Astrocyte (in vitro differentiated cells and primary cell): ENCODE measurements at regions not wholly inside any gene's neighbourhood (a gene's known extent, or its start where the extent isn't known, plus 50 kb on each side); places are given as distances from the start of the nearest gene placed in this dataset.

ENCODE experiments used
- DNase-seq: peaks from one replicate; pipeline ENCODE4 v3.0.0-alpha.2; 2010; ENCODE audit warnings: low read depth
- FAIRE-seq: peaks from 2 replicates; lab custom pipeline; 2011; peaks lifted over from hg19 to GRCh38; lab: Jason Lieb, UNC
- H2AFZ ChIP-seq: 2 replicates; pipeline ENCODE4 v1.6.0; 2012; ENCODE audit warnings: low read depth, low read length, inconsistent platforms
- H3K27ac ChIP-seq: 2 replicates; pipeline ENCODE4 v1.5.1; 2011; ENCODE audit warnings: low read depth, low read length, inconsistent platforms
- H3K27me3 ChIP-seq: 2 replicates; pipeline ENCODE4 v1.6.0; 2011; ENCODE audit warnings: low read length, inconsistent platforms; ENCODE audit not compliant: insufficient read depth
- H3K36me3 ChIP-seq: 2 replicates; pipeline ENCODE4 v1.5.1; 2011; ENCODE audit warnings: low read length, inconsistent platforms; ENCODE audit not compliant: insufficient read depth
- H3K4me1 ChIP-seq: 2 replicates; pipeline ENCODE4 v1.5.1; 2011; ENCODE audit warnings: low read length, inconsistent platforms; ENCODE audit not compliant: insufficient read depth
- H3K4me2 ChIP-seq: 2 replicates; pipeline ENCODE4 v1.6.0; 2012; ENCODE audit warnings: low read length, inconsistent platforms
- H3K4me3 ChIP-seq: 2 replicates; pipeline ENCODE4 v1.5.1; 2011; ENCODE audit warnings: low read depth, mild to moderate bottlenecking, low read length, inconsistent platforms; ENCODE audit not compliant: insufficient read depth
- H3K79me2 ChIP-seq: 2 replicates; pipeline ENCODE4 v1.6.0; 2012; ENCODE audit warnings: mild to moderate bottlenecking, low read length, inconsistent platforms; ENCODE audit not compliant: insufficient read depth
- H3K9ac ChIP-seq: 2 replicates; pipeline ENCODE4 v1.6.0; 2012; ENCODE audit warnings: mild to moderate bottlenecking, low read length, inconsistent platforms
- H3K9me3 ChIP-seq: 2 replicates; pipeline ENCODE4 v1.5.1; 2012; ENCODE audit warnings: low read depth, mild to moderate bottlenecking, low read length, inconsistent platforms; ENCODE audit not compliant: insufficient read depth
- H4K20me1 ChIP-seq: 2 replicates; pipeline ENCODE4 v1.6.0; 2012; ENCODE audit warnings: low read length, inconsistent platforms; ENCODE audit not compliant: insufficient read depth
- H3K27ac Mint-ChIP-seq: one replicate; pipeline ENCODE4 v1.8.0; 2021; ENCODE audit warnings: mild to moderate bottlenecking, mixed read lengths; ENCODE audit not compliant: unreplicated experiment
- H3K27me3 Mint-ChIP-seq: one replicate; pipeline ENCODE4 v1.8.0; 2021; ENCODE audit warnings: low read depth, mixed read lengths; ENCODE audit not compliant: unreplicated experiment
- H3K36me3 Mint-ChIP-seq: one replicate; pipeline ENCODE4 v1.8.0; 2021; ENCODE audit warnings: low read depth, mixed read lengths; ENCODE audit not compliant: unreplicated experiment
- H3K4me1 Mint-ChIP-seq: one replicate; pipeline ENCODE4 v1.8.0; 2021; ENCODE audit warnings: low read depth, mixed read lengths; ENCODE audit not compliant: unreplicated experiment
- H3K4me3 Mint-ChIP-seq: one replicate; pipeline ENCODE4 v1.8.0; 2021; ENCODE audit warnings: mild to moderate bottlenecking, moderate library complexity, mixed read lengths; ENCODE audit not compliant: unreplicated experiment
- H3K9me3 Mint-ChIP-seq: one replicate; pipeline ENCODE4 v1.8.0; 2021; ENCODE audit warnings: mild to moderate bottlenecking, mixed read lengths; ENCODE audit not compliant: unreplicated experiment
- EZH2 ChIP-seq: IDR thresholded peaks from 2 replicates; pipeline ENCODE4 v1.6.1; 2012; ENCODE audit warnings: mild to moderate bottlenecking, low read length, inconsistent platforms; ENCODE audit not compliant: insufficient read depth
- TF ChIP-seq, protein P1 (sequence below): IDR thresholded peaks from 2 replicates; pipeline ENCODE4 v1.5.1; 2011; ENCODE audit warnings: low read depth, mild to moderate bottlenecking, inconsistent platforms, low read length, moderate library complexity; ENCODE audit not compliant: insufficient read depth

DNA sequence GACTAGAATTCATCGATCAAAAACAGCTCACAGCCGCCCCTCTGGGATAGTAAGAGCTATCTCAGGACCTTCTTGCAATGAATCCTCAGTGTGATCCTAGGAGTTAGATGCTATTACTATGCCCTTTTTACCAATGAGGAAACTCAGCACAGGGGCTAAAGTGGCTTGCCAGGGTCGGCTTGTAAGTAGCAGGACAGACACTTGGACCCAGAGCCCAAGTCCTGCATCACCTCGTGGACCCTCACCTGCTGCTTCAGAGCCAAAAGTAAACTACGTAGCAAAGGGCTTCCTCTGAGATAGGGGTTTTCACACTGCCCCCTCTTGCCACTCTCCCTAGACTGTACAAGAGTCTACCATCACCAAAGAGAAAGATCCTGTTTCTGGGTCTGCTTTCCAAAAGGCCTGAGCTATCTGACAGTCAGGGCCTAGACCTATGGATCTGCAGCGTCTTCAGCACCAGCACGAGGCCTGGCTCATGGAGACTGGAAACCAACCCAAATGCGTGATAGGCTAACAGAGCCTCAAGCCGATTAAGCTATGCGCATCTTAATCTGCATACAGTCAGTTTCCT lies 172.3 kb downstream of the ANKRD60 start:
- Histone ChIP-seq H4K20me1 (no peaks in the 10 kb centered on the region), H3K27me3 (no peaks in the 10 kb centered on the region), H2AFZ (no peak overlapping the region), H3K79me2 (no peaks in the 10 kb centered on the region), H3K27ac (no peak overlapping the region), H3K36me3 (no peaks in the 10 kb centered on the region), H3K4me2 (no peak overlapping the region), H3K4me3 (no peak overlapping the region), H3K4me1 (no peaks in the 10 kb centered on the region), H3K9me3 (no peaks in the 10 kb centered on the region), H3K9ac (no peak overlapping the region)
- H3K27me3 Mint-ChIP-seq = peaks cover 59% of the 10 kb centered on the region
- H3K27ac Mint-ChIP-seq = no peak overlapping the region
- H3K9me3 Mint-ChIP-seq = peaks cover 2% of the 10 kb centered on the region
- H3K4me1 Mint-ChIP-seq = peaks cover 2% of the 10 kb centered on the region
- H3K4me3 Mint-ChIP-seq = no peak overlapping the region
- TF ChIP-seq, protein P1, sequence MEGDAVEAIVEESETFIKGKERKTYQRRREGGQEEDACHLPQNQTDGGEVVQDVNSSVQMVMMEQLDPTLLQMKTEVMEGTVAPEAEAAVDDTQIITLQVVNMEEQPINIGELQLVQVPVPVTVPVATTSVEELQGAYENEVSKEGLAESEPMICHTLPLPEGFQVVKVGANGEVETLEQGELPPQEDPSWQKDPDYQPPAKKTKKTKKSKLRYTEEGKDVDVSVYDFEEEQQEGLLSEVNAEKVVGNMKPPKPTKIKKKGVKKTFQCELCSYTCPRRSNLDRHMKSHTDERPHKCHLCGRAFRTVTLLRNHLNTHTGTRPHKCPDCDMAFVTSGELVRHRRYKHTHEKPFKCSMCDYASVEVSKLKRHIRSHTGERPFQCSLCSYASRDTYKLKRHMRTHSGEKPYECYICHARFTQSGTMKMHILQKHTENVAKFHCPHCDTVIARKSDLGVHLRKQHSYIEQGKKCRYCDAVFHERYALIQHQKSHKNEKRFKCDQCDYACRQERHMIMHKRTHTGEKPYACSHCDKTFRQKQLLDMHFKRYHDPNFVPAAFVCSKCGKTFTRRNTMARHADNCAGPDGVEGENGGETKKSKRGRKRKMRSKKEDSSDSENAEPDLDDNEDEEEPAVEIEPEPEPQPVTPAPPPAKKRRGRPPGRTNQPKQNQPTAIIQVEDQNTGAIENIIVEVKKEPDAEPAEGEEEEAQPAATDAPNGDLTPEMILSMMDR = no peak
- no peak for TF ChIP-seq EZH2
- FAIRE-seq = no peak
- no peaks in the 10 kb centered on the region for H3K36me3 Mint-ChIP-seq
- no peak for DNase-seq

DNA sequence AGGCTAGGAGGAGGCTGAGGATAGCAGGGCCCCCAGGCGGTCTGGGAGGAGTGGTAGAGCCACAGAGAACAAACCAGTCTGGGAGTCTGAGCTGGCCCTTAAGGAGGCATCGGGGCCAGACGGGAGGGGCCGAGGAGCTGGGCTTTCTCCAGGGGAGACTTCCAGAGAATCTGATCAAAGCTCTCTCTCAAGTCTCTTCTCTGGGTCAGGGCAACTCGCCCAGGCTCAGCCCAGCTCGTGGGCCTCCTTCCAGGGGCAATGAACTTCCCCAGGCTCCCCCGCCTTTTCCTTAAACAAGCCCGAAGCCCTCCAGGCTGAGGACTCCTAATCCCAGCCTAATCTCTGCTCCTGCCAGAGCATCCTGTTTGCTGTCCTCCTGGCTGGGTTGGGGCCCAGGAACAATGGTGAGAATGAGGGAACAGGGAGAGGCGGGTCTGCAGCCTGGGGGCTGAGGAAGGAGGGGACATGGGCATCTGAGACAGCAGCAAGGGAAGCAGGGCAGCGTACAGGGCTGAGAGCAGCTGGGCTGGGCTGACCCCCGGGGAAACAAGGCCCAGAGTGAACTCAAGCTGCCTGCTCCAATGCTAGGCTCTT lies 173.6 kb downstream of the ANKRD60 start:
- no peaks in the 10 kb centered on the region for H4K20me1 ChIP-seq
- H2AFZ ChIP-seq = no peak overlapping the region
- no peak for TF ChIP-seq EZH2
- TF ChIP-seq, protein P1 = no peak
- Mint-ChIP-seq H3K4me3 (no peak overlapping the region), H3K4me1 (peaks cover 2% of the 10 kb centered on the region), H3K27ac (no peak overlapping the region), H3K36me3 (no peaks in the 10 kb centered on the region), H3K9me3 (peaks cover 2% of the 10 kb centered on the region), H3K27me3 (peaks cover 61% of the 10 kb centered on the region)
- no peaks in the 10 kb centered on the region for H3K4me1 ChIP-seq
- H3K9ac ChIP-seq = no peak overlapping the region
- no peak overlapping the region for H3K4me2 ChIP-seq
- no peaks in the 10 kb centered on the region for H3K79me2 ChIP-seq
- DNase-seq (no peak), FAIRE-seq (no peak)
- no peaks in the 10 kb centered on the region for H3K9me3 ChIP-seq
- no peaks in the 10 kb centered on the region for H3K36me3 ChIP-seq
- H3K4me3 ChIP-seq = no peak overlapping the region
- no peak overlapping the region for H3K27ac ChIP-seq
- no peaks in the 10 kb centered on the region for H3K27me3 ChIP-seq

DNA sequence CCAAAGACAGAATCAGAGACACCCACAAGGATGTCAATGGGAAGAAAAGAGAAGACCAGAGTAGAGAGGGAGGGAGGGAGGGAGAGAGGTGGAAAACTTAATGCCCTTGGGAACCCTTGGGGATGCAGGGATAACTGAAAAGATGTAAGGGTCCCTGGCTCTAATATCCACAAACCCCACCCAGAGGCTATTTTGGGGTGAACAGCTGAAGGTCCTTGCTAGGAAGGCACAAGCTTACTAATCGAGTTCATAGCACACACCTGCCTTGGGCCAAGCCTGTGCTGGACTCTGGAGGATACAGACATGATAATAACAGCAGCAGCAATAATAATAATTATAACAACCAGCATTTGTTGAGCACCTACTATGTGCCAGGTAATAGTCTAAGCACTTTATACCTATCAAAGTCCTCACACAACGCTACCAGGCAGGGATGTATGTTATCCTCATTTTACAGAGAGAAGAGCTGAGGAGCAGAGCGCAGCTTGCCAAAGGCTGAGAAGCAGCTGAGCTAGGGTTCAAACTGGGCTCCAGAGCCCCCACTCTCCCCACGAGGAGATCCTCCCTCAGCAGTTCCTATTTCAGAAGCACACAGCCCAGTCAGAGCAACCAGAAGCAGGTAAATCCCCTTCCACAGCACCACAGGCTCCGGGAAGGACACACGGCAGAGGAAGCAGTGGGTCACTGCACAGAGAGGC lies 174.2 kb downstream of the ANKRD60 start:
- FAIRE-seq = no peak
- H4K20me1 ChIP-seq = no peaks in the 10 kb centered on the region

More for the DNA sequence above, 174.2 kb downstream of the ANKRD60 start:
- Histone ChIP-seq H3K9me3 (no peaks in the 10 kb centered on the region), H3K4me3 (no peak overlapping the region), H3K4me1 (no peaks in the 10 kb centered on the region), H3K36me3 (no peaks in the 10 kb centered on the region), H2AFZ (no peak overlapping the region), H3K79me2 (no peaks in the 10 kb centered on the region), H3K9ac (no peak overlapping the region), H3K27ac (no peak overlapping the region), H3K4me2 (no peak overlapping the region), H3K27me3 (no peaks in the 10 kb centered on the region)
- H3K9me3 Mint-ChIP-seq = peaks cover 2% of the 10 kb centered on the region
- H3K4me1 Mint-ChIP-seq = peaks cover 2% of the 10 kb centered on the region
- H3K27me3 Mint-ChIP-seq = peaks cover 60% of the 10 kb centered on the region
- no peak for TF ChIP-seq EZH2
- TF ChIP-seq, protein P1 = no peak
- H3K27ac Mint-ChIP-seq = no peak overlapping the region
- no peak overlapping the region for H3K4me3 Mint-ChIP-seq
- no peaks in the 10 kb centered on the region for H3K36me3 Mint-ChIP-seq
- DNase-seq = no peak
